Neural cell (in vitro differentiated cells): ENCODE measurements at regions not wholly inside any gene's neighbourhood (a gene's known extent, or its start where the extent isn't known, plus 50 kb on each side); places are given as distances from the start of the nearest gene placed in this dataset.

Source experiments
- EP300 ChIP-seq: fragments of 450-650 bp; conservative IDR thresholded peaks from 2 replicates; pipeline ENCODE4 v1.6.1; 2014; ENCODE audit warnings: antibody characterized with exemption, mild to moderate bottlenecking, moderate library complexity; ENCODE audit not compliant: poor library complexity, severe bottlenecking
- TF ChIP-seq, protein P1 (sequence below): IDR thresholded peaks from 2 replicates; pipeline ENCODE4 v1.6.1; 2012; ENCODE audit warnings: borderline replicate concordance

DNA sequence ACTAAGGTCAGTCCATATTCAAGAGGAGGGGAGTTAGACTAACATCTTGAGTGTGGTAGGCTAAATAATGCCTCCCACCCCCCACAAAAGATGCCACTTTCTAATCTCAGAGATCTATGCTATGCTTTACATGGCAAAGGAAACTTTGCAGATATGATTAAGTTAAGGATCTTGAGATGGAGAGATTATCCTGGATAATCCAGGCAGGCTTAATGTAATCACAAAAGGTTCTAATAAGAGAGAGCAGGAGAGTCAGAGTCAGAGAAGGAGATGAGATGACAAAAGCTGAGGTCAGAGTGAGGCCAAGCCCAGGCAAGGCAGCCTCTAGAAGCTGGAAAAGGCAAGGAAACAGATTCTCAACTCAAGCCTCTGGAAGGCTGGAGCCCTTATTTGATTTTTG lies 1011.6 kb downstream of the PCDH9 start:
- TF ChIP-seq EP300 = no peak
- TF ChIP-seq, protein P1, sequence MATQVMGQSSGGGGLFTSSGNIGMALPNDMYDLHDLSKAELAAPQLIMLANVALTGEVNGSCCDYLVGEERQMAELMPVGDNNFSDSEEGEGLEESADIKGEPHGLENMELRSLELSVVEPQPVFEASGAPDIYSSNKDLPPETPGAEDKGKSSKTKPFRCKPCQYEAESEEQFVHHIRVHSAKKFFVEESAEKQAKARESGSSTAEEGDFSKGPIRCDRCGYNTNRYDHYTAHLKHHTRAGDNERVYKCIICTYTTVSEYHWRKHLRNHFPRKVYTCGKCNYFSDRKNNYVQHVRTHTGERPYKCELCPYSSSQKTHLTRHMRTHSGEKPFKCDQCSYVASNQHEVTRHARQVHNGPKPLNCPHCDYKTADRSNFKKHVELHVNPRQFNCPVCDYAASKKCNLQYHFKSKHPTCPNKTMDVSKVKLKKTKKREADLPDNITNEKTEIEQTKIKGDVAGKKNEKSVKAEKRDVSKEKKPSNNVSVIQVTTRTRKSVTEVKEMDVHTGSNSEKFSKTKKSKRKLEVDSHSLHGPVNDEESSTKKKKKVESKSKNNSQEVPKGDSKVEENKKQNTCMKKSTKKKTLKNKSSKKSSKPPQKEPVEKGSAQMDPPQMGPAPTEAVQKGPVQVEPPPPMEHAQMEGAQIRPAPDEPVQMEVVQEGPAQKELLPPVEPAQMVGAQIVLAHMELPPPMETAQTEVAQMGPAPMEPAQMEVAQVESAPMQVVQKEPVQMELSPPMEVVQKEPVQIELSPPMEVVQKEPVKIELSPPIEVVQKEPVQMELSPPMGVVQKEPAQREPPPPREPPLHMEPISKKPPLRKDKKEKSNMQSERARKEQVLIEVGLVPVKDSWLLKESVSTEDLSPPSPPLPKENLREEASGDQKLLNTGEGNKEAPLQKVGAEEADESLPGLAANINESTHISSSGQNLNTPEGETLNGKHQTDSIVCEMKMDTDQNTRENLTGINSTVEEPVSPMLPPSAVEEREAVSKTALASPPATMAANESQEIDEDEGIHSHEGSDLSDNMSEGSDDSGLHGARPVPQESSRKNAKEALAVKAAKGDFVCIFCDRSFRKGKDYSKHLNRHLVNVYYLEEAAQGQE = no peak
